Keratinocyte (primary cell): ENCODE measurements at regions not wholly inside any gene's neighbourhood (a gene's known extent, or its start where the extent isn't known, plus 50 kb on each side); places are given as distances from the start of the nearest gene placed in this dataset.

Experiments used
- CTCF ChIP-seq, 3 experiments: IDR thresholded peaks in 1 of 3; conservative IDR thresholded peaks in 1 of 3; optimal IDR thresholded peaks in 1 of 3; 2 replicates in 2 of 3; 3 replicates in 1 of 3; pipeline versions ENCODE3 to v1.5.1; 2011; ENCODE audit warnings: low read length in 3 of 3, mild to moderate bottlenecking in 3 of 3, moderate library complexity in 2 of 3, control low read depth in 1 of 3, inconsistent platforms in 1 of 3; ENCODE audit not compliant: insufficient read depth in 2 of 3; ENCODE audit errors: extremely low read depth in 1 of 3
- EZH2 ChIP-seq: IDR thresholded peaks from one replicate; pipeline ENCODE4 v1.6.1; 2012; ENCODE audit warnings: inconsistent platforms, mild to moderate bottlenecking, low read length, moderate library complexity

- no peak for TF ChIP-seq CTCF (optimal IDR thresholded peaks at IDR 0.05 in 1 of 3, IDR thresholded peaks at IDR 0.05 in 1 of 3, conservative IDR thresholded peaks at IDR 0.05 in 1 of 3; ENCODE audit: extremely low read depth in 1 of 3, insufficient read depth in 2 of 3, low read length in 3 of 3)
- TF ChIP-seq EZH2: no peak
Observed at GRCh38 chr13:105894697-105895096, 640.8 kb downstream of the EFNB2 start.
